NCI-H1105 treated with DMSO at 0.1 percent for 48 hours (cell line): ENCODE measurements at regions not wholly inside any gene's neighbourhood (a gene's known extent, or its start where the extent isn't known, plus 50 kb on each side); places are given as distances from the start of the nearest gene placed in this dataset.
"Not testable (repeated sequence)": the region's sequence is repeated elsewhere in the genome, so short reads cannot be mapped to it uniquely, and the experiment has no call there.

Source experiments
- DNase-seq: peaks from one replicate; lab custom pipeline; 2025; lab: John Stamatoyannopoulos, UW

GRCh38 chr10:109070492-109070891 lies 852.8 kb downstream of the XPNPEP1 start:
- no peak for DNase-seq

- DNase-seq: no peak
Observed at GRCh38 chr10:109067031-109067430, 856.3 kb downstream of the XPNPEP1 start.

GRCh38 chr10:109065821-109066220 lies 857.5 kb downstream of the XPNPEP1 start:
- no peak for DNase-seq

DNA sequence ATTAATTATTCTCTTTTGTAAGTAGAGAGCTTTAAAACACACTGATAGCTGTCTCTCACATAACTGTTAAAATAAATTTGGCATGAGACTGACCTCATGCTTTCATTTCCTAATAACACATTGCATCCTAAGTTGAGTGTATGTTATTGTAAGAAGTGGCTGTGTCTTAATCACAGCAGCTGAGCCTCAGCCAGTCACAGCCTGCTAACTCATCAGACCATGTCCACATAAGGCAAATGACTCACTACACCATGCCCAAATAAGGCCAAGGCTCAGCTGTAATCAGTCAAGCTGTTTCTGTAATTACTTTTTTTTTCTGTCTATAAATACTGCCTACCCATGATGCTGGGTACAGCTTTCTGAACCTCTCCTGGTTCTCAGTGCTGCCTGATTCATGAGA lies 860.9 kb downstream of the XPNPEP1 start:
- no peak for DNase-seq

DNA sequence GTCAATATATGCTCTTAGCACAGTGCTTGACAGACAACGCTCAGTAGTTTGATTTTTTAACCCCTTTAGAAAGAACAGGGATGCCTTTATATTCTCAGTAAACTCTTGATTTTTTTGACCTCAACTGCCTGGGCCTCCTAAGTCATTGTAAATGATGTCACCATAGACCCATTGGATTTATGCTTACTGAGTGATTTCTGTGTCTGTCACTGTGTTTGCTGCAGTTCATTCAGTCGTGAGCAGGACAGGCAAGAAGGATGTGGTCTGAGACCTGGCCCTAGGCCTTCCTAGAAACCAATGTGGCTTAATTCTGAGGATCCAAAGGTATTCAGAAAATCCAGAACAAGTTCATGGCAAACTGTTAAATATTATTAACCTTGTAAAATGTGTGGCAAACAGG lies 868.1 kb downstream of the XPNPEP1 start:
- DNase-seq: no peak

- DNase-seq: no peak
Observed at GRCh38 chr10:109047856-109048255, 875.5 kb downstream of the XPNPEP1 start.

- DNase-seq: not testable (repeated sequence)
Observed at GRCh38 chr10:109046427-109046826, 876.9 kb downstream of the XPNPEP1 start.

GRCh38 chr10:109040622-109041021 lies 882.7 kb downstream of the XPNPEP1 start:
- DNase-seq: no peak

DNA sequence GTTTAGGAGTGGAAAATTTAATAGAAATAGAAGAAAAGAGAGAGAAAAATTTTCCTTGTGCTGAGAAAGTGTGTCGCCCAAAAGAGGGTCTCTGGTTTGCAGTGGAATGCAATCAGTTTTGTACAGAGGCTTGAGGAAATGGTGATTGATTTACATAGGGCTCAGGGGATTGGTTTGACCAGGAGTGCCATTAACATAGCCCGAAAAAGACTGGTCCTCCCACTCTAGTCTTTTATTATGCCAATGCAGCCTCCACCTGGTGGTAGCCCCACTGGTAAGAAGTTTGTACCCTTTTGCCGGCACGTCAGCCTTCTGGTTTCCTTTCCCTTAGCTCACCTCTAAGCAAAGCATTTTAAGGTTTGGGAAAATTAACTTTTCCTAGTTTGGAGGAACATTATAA lies 885.3 kb downstream of the XPNPEP1 start:
- DNase-seq: no peak

DNA sequence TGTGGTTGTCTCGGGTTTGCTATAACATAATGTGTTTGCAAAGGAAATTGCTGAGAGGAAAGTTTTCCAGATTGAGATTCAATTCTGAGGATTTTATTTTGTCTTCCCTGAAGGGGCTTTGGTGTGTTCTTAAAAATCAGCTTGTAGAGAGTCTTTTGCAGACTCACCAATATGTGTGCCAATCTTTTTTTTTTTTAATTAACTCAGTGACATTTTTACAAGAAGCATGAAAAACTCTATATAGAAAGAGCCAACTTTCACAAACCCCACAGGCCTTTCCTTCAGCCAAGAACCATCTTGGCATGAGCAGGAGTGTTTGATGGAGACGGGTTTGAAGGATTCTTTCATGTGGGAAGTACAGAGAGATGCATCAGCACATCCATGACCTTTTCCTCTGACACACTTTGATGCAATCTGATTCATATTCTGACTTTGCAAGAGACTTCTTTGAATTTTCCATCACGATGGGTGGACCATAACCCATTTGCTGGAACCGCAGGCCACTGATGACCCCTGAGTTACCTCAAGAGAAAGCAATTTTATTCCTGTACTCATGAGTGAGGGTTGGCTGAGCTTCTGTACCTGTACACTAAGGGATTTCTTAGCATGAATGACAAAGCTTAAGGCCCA lies 892.6 kb downstream of the XPNPEP1 start:
- no peak for DNase-seq

DNA sequence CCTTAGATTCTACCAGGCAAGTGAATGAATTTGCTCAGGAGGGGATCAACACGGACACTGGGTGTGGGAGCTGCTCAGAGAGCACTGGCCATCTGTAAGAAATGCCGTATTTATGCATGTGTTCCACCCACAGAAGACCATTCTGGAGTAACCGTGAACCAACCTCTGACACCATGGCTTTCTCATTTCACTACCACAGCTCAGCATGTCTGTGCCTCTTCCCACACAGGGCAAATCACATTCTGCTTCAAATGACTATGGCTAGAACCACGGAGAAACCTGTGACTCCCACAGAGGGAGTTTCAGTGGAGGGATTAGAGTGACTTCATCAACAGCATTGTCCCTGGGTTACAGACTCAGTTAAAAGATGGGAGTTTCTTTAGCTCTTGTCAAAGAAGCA lies 893.4 kb downstream of the XPNPEP1 start:
- DNase-seq: no peak

- no peak for DNase-seq
Observed at GRCh38 chr10:109027534-109028185, 895.7 kb downstream of the XPNPEP1 start.

DNA sequence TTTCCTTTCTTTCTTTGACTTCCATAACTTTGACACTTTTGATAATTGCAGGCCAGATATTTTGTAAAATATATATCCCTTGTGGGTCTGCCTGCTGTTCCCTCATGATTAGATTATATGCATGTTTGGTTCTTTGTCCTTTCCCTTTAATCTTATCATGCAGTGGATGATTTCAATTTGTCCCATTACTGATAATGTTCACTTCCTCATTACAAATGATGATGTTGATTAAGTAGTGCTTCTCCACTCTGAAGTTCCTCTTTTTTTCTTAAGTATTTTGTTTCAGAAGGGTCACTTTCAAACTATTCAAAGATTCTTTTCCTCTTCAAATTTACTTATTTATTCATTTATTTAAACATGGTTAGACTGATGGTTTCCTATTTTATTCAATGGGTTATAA lies 898.1 kb downstream of the XPNPEP1 start:
- no peak for DNase-seq

- no peak for DNase-seq
Observed at GRCh38 chr10:109022417-109023049, 900.8 kb downstream of the XPNPEP1 start.

- DNase-seq: no peak
Observed at GRCh38 chr10:109019001-109019424, 904.3 kb downstream of the XPNPEP1 start.

DNA sequence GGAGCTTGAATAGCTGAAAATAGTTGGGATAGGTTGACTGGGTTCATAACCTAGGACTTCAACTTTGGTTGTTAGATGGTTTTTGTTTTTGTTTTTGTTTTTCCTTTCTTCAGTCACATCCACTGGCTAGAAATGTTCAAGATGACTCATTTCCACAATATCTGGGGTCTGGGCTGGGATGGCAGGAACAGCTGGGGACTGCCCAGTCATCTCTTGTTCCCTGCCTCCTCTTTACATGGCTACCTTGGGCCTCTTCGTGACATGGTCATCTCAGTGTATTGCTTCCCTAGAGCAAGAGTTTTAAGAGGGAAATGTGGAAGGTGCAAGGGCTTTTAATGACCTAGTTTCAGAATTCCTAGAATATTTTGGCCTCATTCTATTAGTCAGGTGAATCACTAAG lies 915.8 kb downstream of the XPNPEP1 start:
- no peak for DNase-seq

DNA sequence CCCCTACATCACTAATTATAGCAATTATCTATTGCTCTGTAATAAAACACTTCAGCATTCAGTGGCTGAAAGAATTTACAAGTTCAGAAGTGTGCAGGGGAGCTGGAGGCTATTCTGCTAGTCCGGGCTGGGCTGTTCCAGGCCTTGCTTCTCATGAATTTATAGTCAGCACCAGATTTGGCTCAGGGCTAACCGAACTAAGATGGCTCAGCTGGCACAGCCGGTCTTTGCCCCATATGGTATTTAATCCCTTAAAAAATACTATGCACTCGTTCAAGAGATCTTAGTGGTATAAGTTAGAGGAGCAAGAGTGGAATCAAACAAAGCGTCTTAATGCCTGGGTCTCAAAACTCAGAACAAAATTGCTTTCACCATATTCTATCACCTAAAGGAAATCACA lies 932.9 kb downstream of the XPNPEP1 start:
- no peak for DNase-seq

- no peak for DNase-seq
Observed at GRCh38 chr10:108989976-108990375, 933.3 kb downstream of the XPNPEP1 start.

GRCh38 chr10:108982159-108982558 lies 941.2 kb downstream of the XPNPEP1 start:
- no peak for DNase-seq

DNA sequence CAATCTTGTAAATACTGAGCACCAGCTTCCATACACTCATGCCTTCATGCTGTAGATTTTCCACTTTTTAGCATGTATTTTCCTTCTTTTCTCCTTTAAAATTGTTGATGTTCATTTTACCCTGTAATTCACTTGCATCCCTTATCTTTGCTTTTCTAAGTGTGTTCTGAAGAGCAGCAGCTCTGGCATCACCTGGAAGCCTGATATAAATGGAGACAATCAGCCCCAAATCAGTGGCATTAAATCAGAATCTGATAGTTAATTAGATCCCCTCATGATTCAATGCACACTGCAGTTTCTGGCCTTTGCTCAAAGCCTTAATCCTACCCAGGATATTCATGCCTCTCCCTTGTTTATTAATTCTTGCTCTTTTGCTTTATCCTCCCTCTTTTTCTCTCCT lies 942.4 kb downstream of the XPNPEP1 start:
- no peak for DNase-seq

- no peak for DNase-seq
Observed at GRCh38 chr10:108975459-108976058, 947.8 kb downstream of the XPNPEP1 start.

GRCh38 chr10:108970016-108970415 lies 953.3 kb downstream of the XPNPEP1 start:
- no peak for DNase-seq

GRCh38 chr10:108966411-108966810 lies 956.9 kb downstream of the XPNPEP1 start:
- DNase-seq: no peak
